Stimulated activated naive CD8-positive, alpha-beta T cell treated with anti-CD3 and anti-CD28 coated beads, Interleukin-15, Interleukin-2, amounts not matched to agents 100 U/mL and 50 U/mL, for 24 hours (primary cell): ENCODE measurements at regions not wholly inside any gene's neighbourhood (a gene's known extent, or its start where the extent isn't known, plus 50 kb on each side); places are given as distances from the start of the nearest gene placed in this dataset.

Experiments
- ATAC-seq: fragments of 150-1000 bp; cut with Tn5 transposase; one replicate; pipeline ENCODE4 v1.10.0; 2021
- DNase-seq: peaks from one replicate; pipeline ENCODE4 v3.0.0; 2021

DNA sequence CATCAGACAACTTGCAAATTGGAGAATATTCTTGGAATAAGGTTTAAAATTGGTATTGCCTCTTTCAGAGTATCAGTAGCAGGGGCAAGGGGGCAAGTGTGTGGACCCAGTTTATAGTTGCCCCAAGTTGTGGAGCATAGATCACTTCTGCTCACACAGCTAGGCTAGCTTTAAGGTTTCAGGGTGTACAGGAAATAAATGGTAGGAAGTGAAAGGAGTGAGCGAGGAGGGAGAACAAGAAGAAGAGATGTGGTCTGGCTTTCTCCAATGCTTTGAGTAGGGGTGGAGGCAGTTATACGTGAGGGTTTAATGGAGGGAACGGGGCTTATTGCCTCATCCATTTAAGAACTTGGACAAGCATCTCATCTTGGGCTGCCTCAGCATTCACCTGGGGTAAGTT is 290.0 kb upstream of the CFAP20DC start:
- DNase-seq: no peak
- no peak for ATAC-seq

DNA sequence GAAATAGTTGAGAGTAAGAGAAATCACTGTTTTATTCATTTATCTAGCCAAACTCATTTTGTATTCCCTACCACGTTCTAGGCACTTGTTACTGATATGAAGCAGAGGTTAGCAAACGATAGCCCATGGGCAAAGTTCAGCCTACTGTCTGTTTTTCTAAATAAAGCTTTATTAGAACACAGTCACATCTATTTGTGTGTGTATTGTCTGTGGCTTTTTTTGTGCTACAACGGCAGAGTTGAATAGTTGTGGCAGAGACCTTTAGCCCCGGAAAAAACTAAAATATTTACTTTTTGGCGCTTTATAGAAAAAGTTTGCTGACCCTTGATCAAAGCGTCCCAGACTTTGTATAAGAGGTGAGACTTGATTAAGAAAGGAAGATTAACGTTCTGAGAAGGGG is 289.1 kb upstream of the CFAP20DC start:
- ATAC-seq (no peak), DNase-seq (no peak)

DNA sequence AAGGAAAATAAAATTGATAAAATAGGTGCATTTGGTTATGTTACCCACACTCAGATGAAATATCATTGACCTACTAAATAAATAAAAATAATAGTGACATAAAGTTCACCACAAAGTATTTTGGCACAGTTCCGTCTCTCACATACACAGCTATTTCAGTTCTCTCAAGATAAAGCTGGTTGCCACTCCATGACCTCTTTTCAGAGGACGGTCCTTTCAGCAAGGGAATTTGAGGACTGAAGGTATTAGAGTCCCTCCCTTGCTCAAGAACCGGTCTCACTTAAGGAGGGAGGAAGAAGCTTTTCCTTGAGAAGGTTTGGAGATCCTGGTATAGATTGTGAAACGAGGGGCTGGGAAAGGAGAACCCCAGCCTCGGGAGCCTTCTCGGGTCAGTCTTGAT is 285.5 kb upstream of the CFAP20DC start:
- ATAC-seq (no peak), DNase-seq (no peak)

DNA sequence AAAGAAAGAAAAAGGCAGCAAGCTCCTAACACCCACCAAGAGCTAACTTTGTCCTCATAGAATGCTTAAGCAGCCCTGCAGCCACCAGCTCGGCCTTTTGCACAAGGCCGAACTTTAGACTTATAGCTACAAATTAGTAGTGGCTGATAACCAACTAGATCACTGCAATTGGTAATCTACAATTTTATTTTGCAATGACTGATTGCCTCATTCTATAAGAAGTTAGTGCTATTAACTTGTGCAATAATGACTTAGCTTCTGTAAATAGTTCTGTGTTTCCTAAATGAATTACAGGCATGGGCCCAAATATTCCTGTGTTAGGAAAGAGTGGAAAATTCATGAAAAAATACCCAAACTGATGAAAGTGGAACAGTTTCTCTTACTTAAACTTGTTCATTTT is 284.8 kb upstream of the CFAP20DC start:
- ATAC-seq: no peak
- no peak for DNase-seq

DNA sequence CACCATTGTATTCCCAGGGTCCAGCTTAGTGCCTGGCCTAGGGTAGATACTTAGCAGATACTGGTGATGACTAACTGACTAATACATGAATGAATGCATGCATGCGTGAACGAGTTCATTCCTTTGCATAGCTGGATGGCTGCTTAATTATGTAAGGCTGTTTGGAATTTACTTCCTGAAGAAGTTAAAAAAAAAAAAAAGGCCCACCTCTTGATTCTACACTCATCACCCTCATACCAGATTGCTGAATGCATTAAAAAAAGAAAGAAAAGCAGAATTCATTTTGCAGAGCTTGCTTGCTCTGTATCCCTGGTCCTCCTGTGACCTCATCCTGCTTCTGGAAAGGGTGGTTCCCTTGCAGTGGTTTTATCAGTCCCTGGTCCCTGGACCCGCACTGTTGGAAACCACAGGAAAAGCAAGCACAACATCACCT is 277.6 kb upstream of the CFAP20DC start:
- ATAC-seq (no peak), DNase-seq (no peak)

DNA sequence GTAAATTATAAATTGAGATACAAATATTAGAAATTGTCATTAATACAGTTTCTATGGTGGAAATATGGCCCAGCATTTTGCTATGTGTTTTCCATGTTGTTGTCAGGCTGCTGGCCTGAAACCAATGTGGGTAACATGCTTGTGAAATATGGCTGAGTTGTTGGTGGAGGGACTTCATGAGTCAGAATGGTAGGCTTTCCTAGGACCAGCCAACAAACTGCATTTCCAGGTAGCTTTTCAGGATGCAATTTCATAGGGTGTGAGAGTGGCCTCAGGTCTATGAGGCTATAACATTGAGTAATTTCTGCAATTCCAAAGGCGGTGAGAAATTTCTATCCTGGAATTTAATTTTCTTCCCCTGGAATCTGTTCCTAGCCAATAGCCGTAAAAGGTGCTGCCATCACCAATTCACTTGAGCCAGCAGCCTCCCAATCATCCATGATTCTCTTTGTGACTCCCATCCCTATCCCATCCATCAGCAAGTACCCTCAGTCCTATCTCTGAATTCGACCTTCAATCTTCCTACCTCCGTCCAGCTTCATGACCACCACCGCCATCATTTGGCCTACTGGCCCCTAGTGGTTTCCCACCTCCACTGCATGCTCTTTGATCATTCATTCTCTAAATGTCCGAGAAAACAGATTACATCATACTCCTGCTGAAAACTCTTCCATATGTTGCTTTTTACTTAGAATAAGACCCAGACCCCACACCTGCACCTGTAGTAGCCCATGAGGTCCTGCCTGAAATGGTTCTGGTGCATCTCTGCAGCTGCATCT is 276.6 kb upstream of the CFAP20DC start:
- DNase-seq (no peak), ATAC-seq (no peak)

DNA sequence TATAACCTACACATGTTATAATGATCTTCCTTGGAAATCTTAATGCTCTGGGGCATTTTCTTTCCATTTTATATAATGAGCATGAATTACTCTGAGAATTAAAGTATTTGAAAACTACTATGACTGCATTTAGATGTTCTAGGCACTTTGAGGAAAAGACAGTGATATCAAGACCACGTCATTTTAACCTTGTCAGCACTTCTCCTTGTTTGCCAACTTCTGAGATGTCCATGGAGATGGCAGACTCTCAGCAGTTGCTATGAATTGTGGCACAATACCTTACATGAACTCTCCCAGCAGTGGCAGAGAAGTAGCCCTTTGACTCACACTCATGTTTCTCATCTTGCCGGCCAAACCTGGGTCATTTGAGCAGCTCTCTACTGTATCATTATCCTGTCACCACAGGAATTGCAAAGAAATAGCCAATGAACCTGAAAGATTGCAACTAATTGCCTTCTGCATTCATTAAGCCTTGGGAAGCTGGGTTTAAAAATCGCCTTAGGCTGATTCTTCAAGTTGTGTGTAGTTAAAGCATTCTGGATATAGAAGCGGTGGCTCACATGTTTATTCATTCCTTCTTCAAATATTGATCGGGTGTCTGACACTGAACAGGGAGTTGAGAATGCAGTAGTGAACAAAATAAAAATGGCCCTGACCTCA is 272.2 kb upstream of the CFAP20DC start:
- DNase-seq (no peak), ATAC-seq (no peak)

DNA sequence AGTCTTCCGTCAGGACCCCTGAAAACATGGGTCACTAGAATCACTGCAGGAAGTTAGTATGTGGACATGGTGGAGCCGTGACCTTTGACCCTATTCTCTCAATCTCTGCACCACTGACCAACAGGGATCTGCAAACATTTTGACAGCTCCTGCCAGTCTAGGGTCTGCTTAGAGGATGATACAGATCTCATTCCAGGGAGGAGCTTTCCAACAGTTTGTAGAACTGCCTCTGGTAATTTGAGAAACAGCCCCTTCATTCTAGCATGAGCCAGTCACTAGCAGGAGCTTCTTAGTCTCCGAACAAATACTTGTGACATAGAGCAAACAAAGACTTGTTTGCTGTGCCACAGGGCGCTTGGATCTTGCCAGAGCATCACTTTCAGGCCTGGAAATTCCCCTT is 270.3 kb upstream of the CFAP20DC start:
- ATAC-seq (no peak), DNase-seq (no peak)

DNA sequence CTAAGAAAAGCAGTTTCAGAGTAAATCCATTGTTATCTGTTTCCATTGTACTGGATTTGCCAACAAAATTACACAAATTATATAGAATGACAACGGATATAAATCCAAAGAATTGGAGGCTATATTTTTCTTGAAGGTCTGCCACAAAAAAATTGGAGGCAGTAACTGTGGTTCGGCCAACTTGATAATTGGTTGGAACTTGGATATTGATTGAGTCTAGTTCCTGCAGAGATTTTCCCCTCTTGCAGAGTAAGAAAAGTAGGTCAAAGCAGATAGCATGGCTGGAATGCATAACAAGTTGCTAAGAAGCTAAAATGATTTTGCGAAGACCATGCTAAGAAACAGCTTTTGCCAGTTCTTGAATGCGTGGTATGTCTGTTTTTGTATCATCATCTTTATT is 269.6 kb upstream of the CFAP20DC start:
- no peak for ATAC-seq
- no peak for DNase-seq

DNA sequence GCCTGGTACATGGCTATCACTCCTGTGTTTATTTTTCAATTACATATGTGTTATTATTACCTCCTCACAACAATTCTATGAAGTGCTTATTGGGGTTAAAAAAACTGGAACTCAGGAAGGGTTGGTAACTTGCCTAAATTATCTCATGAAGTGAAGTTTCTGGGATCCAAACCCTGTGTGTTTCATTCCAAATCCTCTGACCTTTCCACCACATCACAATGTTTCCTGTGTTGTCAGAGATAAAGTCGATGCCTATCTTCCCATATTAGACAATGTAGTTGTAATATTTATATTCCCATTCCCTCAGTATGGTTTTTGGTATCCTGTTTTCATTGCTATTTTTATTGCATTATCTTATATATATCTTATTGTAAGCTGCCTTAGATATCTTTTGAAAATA is 269.1 kb upstream of the CFAP20DC start:
- DNase-seq: no peak
- no peak for ATAC-seq

DNA sequence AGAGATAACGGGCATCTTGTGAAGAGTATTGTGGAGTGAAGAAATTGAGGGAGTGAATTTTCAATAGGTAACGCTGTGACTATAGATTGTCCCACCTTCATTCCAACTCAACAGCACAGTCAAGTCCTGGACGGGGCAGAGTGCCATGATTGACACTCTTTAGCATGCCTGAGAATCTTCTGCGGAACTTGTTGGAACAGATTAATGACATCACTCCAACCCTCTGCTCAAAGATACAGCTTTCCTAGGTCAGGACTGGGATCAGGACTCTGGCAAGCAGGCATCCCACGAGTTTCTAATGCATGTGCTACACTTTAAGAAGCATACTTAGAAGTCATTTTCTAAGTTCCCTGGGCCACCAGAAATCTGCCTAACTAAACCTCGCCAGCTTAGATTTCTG is 267.6 kb upstream of the CFAP20DC start:
- DNase-seq (no peak), ATAC-seq (no peak)

DNA sequence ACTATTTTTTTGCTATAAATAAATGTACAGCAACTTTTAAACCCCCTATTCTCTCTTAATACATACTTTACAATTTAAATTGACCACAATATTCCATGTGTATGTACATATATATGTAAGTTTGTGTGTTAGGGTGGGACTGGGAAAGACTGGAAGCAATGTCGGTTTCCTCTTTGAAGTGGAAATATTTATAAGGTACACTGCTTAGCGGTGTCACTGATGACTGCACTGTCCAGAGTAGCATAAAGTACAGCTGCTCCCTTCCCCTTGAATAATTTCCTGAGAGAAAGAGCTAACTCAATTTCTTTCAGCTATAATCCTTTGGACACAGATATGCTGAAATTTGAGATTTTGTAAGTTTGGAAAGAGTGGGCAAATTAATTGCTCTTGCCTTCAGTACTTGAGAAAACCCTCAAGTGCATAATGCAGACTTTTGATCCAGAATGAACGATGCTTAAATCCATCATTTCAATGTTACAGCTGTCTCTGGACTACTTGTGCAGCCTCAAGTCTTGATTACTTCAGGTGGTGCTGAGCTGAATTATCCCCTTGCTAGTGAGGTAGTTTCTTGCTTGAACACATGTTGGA is 267.0 kb upstream of the CFAP20DC start:
- ATAC-seq: no peak
- DNase-seq: no peak

DNA sequence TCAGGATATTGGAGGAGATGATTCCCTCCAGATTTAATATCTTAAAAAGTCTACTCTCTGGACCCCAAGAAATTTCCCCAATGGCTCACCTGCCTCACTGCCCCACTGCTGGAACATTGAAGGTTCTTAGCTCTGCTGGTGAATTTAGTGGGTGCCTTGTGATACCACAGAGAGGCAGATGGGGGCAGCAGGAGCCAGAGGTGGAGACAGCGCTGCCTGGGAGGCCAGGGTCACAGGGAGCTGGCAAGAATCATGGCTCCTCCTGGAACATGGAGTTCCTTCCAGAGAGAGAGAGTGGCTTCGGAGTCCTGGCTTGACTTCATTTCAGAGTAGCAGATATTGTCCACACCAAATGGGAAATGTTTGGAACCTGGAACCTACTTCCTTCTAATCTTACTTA is 263.5 kb upstream of the CFAP20DC start:
- DNase-seq: peak; percentile 59
- ATAC-seq: peak; percentile 69

DNA sequence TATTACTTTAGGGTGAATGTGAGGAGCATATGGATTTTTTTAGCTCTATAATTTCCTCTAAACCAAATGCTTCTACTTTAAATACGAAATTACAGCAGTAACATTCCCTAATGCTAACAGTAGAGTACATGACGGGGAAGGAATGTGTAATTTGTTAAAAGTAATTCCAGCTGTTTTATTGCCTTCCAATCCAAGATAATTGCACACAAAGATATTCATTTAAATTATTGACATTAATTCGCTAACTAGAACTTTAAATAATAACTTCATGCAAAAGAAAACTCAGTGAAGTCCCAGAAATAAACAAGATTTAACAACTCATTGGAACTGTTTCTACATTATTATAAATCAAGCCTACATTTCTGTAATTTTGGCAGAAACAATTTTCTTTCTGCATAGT is 261.4 kb upstream of the CFAP20DC start:
- no peak for ATAC-seq
- DNase-seq: no peak

DNA sequence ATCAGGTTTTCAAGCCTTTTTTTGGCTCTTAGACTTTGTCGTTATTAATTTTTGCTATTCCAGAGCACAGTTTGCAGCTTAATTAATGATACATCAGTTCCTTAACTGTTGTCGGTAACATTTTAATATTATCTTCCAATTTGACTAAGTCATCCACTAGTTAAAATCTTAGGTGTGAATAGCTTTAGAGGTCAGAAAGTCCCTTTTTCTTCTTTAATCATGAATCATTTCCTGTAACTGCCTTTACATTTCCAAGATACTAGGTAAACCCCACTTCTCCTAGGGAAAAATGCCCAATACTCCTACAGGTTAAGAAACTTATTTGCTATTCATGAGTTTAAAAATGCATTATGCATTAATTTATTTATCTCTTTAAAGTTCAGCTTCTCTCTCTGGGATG is 260.9 kb upstream of the CFAP20DC start:
- DNase-seq (no peak), ATAC-seq (no peak)

DNA sequence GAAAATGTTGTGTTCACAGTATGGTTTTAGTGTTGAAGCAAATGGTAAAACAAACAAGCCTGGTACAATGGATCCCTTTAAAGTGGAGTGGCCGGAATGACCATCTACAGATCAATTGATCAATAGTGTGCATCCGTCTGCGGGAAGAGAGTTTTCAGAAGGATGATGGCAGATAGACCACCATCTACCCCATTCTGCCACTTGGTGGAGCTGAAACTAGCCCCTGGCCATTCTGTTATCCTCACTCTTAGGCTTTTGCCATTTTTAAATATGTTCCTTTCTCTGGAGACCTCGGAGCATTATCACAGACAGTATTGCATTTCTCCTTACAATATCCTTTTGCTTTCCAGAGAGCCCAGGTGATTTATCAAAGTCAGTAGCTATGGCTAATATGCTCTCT is 258.9 kb upstream of the CFAP20DC start:
- DNase-seq (no peak), ATAC-seq (no peak)

DNA sequence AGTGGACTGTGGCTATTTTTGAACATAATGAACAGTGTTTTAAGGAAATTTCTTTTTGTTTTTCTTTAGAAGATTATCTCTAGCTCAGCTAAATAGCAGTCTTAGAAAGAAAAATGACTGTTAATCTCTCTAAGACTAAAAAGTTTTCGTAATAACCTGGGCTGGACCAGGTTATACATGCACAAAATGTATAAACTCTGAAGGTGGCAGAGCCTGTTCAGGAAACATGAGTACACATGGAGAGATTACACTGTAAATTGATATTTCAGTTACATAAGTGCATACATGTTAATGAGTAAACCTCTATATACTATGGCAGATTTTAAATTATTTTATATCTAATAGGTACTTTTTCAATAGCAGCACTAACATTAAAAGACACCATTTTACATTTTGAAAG is 258.2 kb upstream of the CFAP20DC start:
- DNase-seq (no peak), ATAC-seq (no peak)

DNA sequence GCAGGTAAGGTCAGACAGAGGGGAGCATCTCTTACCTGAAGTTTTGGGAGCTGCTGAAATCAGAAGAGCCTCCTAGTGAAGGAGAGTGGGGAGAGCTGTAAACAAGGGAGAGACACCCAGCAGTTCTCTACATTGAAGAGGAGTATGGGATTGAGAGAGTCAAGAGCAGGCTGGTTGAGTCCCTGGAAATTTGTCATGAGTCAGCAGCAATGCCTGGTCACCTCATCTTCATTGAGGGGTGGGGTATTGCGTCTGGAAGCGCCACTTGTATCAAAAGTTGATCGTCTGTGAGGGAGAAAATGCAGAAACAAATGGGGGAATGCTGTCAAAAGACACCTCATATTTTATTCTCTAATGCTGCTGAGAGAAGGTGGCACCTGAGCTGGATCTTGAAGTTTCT is 256.6 kb upstream of the CFAP20DC start:
- DNase-seq: no peak

DNA sequence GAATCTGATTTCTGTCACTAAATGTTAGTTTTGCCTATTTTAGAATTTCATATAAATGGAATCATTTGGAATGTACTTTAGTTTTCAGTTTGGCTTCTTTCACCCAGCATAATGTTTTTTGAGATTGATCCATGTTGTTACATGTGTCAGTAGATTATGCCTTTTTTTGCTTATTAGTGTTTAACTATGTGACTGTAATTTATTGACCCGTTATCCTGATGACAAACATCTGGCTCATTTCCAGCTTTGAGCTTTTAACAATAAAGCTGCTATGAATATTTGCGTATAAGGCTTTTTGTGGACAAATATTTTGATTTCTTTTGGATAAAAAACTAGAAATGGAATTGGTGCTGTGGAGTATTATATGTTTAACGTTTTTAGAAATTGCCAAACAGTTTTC is 254.5 kb upstream of the CFAP20DC start:
- no peak for ATAC-seq
- no peak for DNase-seq

More for the DNA sequence above, 256.6 kb upstream of the CFAP20DC start:
- ATAC-seq: no peak

DNA sequence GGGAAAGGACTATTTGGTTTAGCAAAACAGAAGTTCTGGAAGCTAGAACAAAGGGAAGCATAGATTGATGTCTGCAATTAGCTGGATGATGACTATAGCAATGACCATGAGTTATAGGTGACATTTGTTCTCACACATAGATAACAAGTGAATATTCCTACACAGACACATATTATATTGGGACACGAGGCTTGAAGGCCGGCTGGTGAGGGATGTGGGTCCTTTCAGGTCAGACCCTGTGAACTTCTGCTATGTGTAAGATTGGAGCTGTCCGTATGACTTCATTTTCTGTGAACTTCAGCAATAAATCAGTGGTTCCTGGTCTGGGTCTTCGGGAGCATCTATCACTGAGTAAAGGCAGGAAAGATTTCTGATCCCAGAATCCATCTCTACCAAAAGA is 253.6 kb upstream of the CFAP20DC start:
- no peak for ATAC-seq
- no peak for DNase-seq

DNA sequence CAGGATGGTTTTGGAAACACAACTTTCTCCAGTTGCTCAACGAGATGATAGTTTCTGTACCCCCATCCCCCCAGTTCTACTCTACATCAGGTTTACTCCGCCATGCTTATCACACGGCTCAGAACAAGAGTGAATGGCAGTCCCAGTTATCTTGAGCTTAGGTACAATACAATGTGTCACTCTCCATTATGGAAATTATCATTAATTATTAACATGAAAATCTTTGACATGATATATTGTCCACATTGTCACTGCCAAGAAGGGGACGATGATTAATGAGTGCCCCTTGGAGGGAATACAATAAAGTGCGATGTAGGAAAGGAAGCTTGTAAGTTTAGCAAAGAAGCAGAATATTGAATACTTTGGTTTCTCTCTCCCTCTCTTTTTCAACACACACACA is 252.6 kb upstream of the CFAP20DC start:
- DNase-seq (no peak), ATAC-seq (no peak)

DNA sequence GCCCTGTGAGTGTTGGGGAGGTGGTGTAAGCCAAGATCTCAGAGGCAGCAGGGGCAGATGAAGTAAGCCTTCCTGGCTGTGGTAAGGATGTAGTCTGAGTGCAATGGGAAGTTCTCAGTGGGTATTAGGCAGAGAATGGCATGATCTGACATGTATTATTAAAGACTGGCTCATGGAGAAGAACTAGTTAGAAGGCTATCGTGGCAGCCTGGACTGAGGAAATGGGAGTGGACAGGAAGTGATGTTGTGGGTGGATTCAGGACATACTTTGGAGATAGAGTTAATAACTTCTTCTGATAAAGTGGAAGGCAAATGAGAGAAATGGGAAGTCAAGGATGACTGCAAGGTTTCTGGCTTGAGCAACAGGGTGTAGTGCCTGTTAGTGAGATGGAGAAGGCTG is 250.9 kb upstream of the CFAP20DC start:
- DNase-seq: no peak
- ATAC-seq: no peak

DNA sequence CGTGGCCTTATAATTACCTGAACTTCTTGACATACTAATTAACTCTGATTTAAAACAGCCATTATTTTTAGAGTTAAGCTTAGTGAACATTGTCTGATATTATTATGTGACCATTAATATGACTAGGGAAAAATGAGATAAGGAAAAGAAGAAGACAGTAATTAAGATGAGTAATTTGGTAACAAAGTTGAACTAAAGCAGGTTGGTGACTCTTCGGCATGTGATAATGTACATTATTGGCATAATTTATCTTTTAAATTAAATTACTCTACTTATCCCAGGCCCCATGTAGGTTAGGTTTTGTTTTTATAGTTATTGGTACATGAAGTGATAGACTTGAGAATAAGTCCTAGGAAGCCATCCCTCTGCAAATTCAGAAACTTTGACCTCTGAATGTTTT is 249.7 kb upstream of the CFAP20DC start:
- ATAC-seq (no peak), DNase-seq (no peak)

DNA sequence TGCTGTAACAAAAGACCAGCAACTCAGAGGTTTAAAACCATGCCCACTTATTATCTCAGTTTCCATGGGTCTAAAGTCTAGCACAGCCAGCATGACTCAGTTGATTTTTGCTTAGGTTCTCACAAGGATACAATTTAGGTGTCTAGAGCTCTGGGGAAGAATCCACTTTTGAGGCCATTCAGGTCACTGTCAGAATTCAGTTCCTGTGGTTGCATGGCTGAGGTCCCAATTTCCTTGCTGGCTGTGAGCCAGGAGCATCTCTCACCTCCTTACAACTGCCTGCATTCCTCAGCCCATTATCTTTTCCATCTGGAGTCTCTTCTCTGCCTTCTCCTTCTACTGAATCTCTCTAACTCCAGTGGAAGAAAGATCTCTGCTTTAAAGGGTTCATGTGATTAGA is 240.5 kb upstream of the CFAP20DC start:
- DNase-seq (no peak), ATAC-seq (no peak)
